ENCODE measurements at regions not wholly inside any gene's neighbourhood (a gene's known extent, or its start where the extent isn't known, plus 50 kb on each side); places are given as distances from the start of the nearest gene placed in this dataset.
"Not testable (repeated sequence)": the region's sequence is repeated elsewhere in the genome, so short reads cannot be mapped to it uniquely, and the experiment has no call there.

- Histone ChIP-seq H3K9me3 (ENCODE audit: control insufficient read depth, insufficient read depth, low read length) (no peaks in the 10 kb centered on the region), H3K4me1 (ENCODE audit: insufficient read depth, low read length) (no peaks in the 10 kb centered on the region), H3K36me3 (ENCODE audit: insufficient read depth, low read length) (no peaks in the 10 kb centered on the region), H3K9ac (ENCODE audit: low read depth, low read length) (no peak overlapping the region)
Measured at GRCh38 chr11:98431463-98432359, 589.0 kb upstream of the CNTN5 start.

- H3K9ac ChIP-seq (ENCODE audit: low read depth, low read length), result no peak overlapping the region
- H3K36me3 ChIP-seq (ENCODE audit: insufficient read depth, low read length), result no peaks in the 10 kb centered on the region
- no peaks in the 10 kb centered on the region for H3K4me1 ChIP-seq (ENCODE audit: insufficient read depth, low read length)
- no peaks in the 10 kb centered on the region for H3K9me3 ChIP-seq (ENCODE audit: control insufficient read depth, insufficient read depth, low read length)
Measured at GRCh38 chr11:98434296-98434695, 586.5 kb upstream of the CNTN5 start.

GRCh38 chr11:98453378-98453777 lies 567.4 kb upstream of the CNTN5 start:
- Histone ChIP-seq H3K9me3 (ENCODE audit: control insufficient read depth, insufficient read depth, low read length) (no peaks in the 10 kb centered on the region), H3K9ac (ENCODE audit: low read depth, low read length) (no peak overlapping the region), H3K4me1 (ENCODE audit: insufficient read depth, low read length) (no peaks in the 10 kb centered on the region), H3K36me3 (ENCODE audit: insufficient read depth, low read length) (no peaks in the 10 kb centered on the region)

- Histone ChIP-seq H3K36me3 (ENCODE audit: insufficient read depth, low read length) (no peaks in the 10 kb centered on the region), H3K4me1 (ENCODE audit: insufficient read depth, low read length) (no peaks in the 10 kb centered on the region), H3K9me3 (ENCODE audit: control insufficient read depth, insufficient read depth, low read length) (no peaks in the 10 kb centered on the region), H3K9ac (ENCODE audit: low read depth, low read length) (no peak overlapping the region)
Measured at GRCh38 chr11:98455500-98456307, 565.0 kb upstream of the CNTN5 start.

- Histone ChIP-seq H3K9ac (ENCODE audit: low read depth, low read length) (no peak overlapping the region), H3K36me3 (ENCODE audit: insufficient read depth, low read length) (no peaks in the 10 kb centered on the region), H3K4me1 (ENCODE audit: insufficient read depth, low read length) (no peaks in the 10 kb centered on the region)
Measured at GRCh38 chr11:98456308-98456680, 564.5 kb upstream of the CNTN5 start.

GRCh38 chr11:98495016-98495415 lies 525.7 kb upstream of the CNTN5 start:
- H3K9me3 ChIP-seq (ENCODE audit: control insufficient read depth, insufficient read depth, low read length), result no peaks in the 10 kb centered on the region
- peaks cover 12% of the 10 kb centered on the region; the same call in 1 of the 2 replicates for H3K4me1 ChIP-seq (ENCODE audit: insufficient read depth, low read length)
- H3K9ac ChIP-seq (ENCODE audit: low read depth, low read length), result no peak overlapping the region; the same call in 1 of the 2 replicates

More at GRCh38 chr11:98456308-98456680, 564.5 kb upstream of the CNTN5 start:
- H3K9me3 ChIP-seq (ENCODE audit: control insufficient read depth, insufficient read depth, low read length), result no peaks in the 10 kb centered on the region

GRCh38 chr11:98495601-98496000 lies 525.1 kb upstream of the CNTN5 start:
- no peaks in the 10 kb centered on the region for H3K9me3 ChIP-seq (ENCODE audit: control insufficient read depth, insufficient read depth, low read length)
- no peaks in the 10 kb centered on the region for H3K36me3 ChIP-seq (ENCODE audit: insufficient read depth, low read length)
- H3K4me1 ChIP-seq (ENCODE audit: insufficient read depth, low read length), result peaks cover 12% of the 10 kb centered on the region; the same call in 1 of the 2 replicates
- peak overlapping the region; percentile 14; the same call in 1 of the 2 replicates for H3K9ac ChIP-seq (ENCODE audit: low read depth, low read length)

More at GRCh38 chr11:98495016-98495415, 525.7 kb upstream of the CNTN5 start:
- H3K36me3 ChIP-seq (ENCODE audit: insufficient read depth, low read length), result no peaks in the 10 kb centered on the region

GRCh38 chr11:98507208-98507607 lies 513.5 kb upstream of the CNTN5 start:
- H3K9me3 ChIP-seq (ENCODE audit: control insufficient read depth, insufficient read depth, low read length), result no peaks in the 10 kb centered on the region
- no peaks in the 10 kb centered on the region for H3K4me1 ChIP-seq (ENCODE audit: insufficient read depth, low read length)
- no peaks in the 10 kb centered on the region for H3K36me3 ChIP-seq (ENCODE audit: insufficient read depth, low read length)
- no peak overlapping the region for H3K9ac ChIP-seq (ENCODE audit: low read depth, low read length)

GRCh38 chr11:98512938-98513337 lies 507.8 kb upstream of the CNTN5 start:
- no peaks in the 10 kb centered on the region for H3K36me3 ChIP-seq (ENCODE audit: insufficient read depth, low read length)
- no peaks in the 10 kb centered on the region for H3K9me3 ChIP-seq (ENCODE audit: control insufficient read depth, insufficient read depth, low read length)
- H3K9ac ChIP-seq (ENCODE audit: low read depth, low read length), result no peak overlapping the region
- H3K4me1 ChIP-seq (ENCODE audit: insufficient read depth, low read length), result no peaks in the 10 kb centered on the region

- no peak overlapping the region for H3K9ac ChIP-seq (ENCODE audit: low read depth, low read length)
- H3K9me3 ChIP-seq (ENCODE audit: control insufficient read depth, insufficient read depth, low read length), result no peaks in the 10 kb centered on the region
- no peaks in the 10 kb centered on the region for H3K36me3 ChIP-seq (ENCODE audit: insufficient read depth, low read length)
- H3K4me1 ChIP-seq (ENCODE audit: insufficient read depth, low read length), result no peaks in the 10 kb centered on the region
Measured at GRCh38 chr11:98531576-98531975, 489.2 kb upstream of the CNTN5 start.

- Histone ChIP-seq H3K36me3 (ENCODE audit: insufficient read depth, low read length) (no peaks in the 10 kb centered on the region), H3K4me1 (ENCODE audit: insufficient read depth, low read length) (no peaks in the 10 kb centered on the region)
Measured at GRCh38 chr11:98536023-98536422, 484.7 kb upstream of the CNTN5 start.

GRCh38 chr11:98538358-98538757 lies 482.4 kb upstream of the CNTN5 start:
- H3K9ac ChIP-seq (ENCODE audit: low read depth, low read length); H3K36me3 ChIP-seq (ENCODE audit: insufficient read depth, low read length); H3K4me1 ChIP-seq (ENCODE audit: insufficient read depth, low read length); H3K9me3 ChIP-seq (ENCODE audit: control insufficient read depth, insufficient read depth, low read length): not testable (repeated sequence)

More at GRCh38 chr11:98536023-98536422, 484.7 kb upstream of the CNTN5 start:
- no peaks in the 10 kb centered on the region for H3K9me3 ChIP-seq (ENCODE audit: control insufficient read depth, insufficient read depth, low read length)
- no peak overlapping the region for H3K9ac ChIP-seq (ENCODE audit: low read depth, low read length)

GRCh38 chr11:98545544-98546175 lies 475.1 kb upstream of the CNTN5 start:
- H3K9ac ChIP-seq (ENCODE audit: low read depth, low read length), result no peak overlapping the region
- no peaks in the 10 kb centered on the region; the same call in 1 of the 2 replicates for H3K9me3 ChIP-seq (ENCODE audit: control insufficient read depth, insufficient read depth, low read length)
- H3K36me3 ChIP-seq (ENCODE audit: insufficient read depth, low read length), result no peaks in the 10 kb centered on the region
- H3K4me1 ChIP-seq (ENCODE audit: insufficient read depth, low read length), result no peaks in the 10 kb centered on the region

GRCh38 chr11:98549571-98549970 lies 471.2 kb upstream of the CNTN5 start:
- Histone ChIP-seq H3K9me3 (ENCODE audit: control insufficient read depth, insufficient read depth, low read length) (no peaks in the 10 kb centered on the region; the same call in 1 of the 2 replicates), H3K4me1 (ENCODE audit: insufficient read depth, low read length) (no peaks in the 10 kb centered on the region), H3K36me3 (ENCODE audit: insufficient read depth, low read length) (no peaks in the 10 kb centered on the region), H3K9ac (ENCODE audit: low read depth, low read length) (no peak overlapping the region)
